GM12878 (cell line): ENCODE measurements at regions not wholly inside any gene's neighbourhood (a gene's known extent, or its start where the extent isn't known, plus 50 kb on each side); places are given as distances from the start of the nearest gene placed in this dataset.

ENCODE experiments used
- ATAC-seq: fragments of 200-7000 bp; cut with Tn5 transposase; 3 replicates; pipeline ENCODE4 v1.9.1; 2020; ENCODE audit warnings: mild to moderate bottlenecking, moderate library complexity
- BruUV-seq: library from RNA; stranded (reverse); fragments of 400-500 nt; replicated peaks from 2 replicates; lab custom pipeline; 2021; lab: Mats Ljungman, UMichigan
- CTCF ChIA-PET: fragments of 300-600 bp; sonication (Branson Sonifier 250); formaldehyde crosslinking; extraction: SDS; loops from one replicate; lab custom pipeline; 2021; ENCODE audit warnings: inconsistent platforms; lab: Yijun Ruan, JAX
- POLR2A ChIA-PET: fragments of 350-600 bp; formaldehyde crosslinking; extraction: SDS; loops from one replicate; lab custom pipeline; 2021; ENCODE audit warnings: inconsistent platforms; lab: Charles Lee
- RAD21 ChIA-PET: fragments of 300-600 bp; sonication (Branson Sonifier 250); formaldehyde crosslinking; loops from one replicate; lab custom pipeline; 2023; ENCODE audit warnings: antibody characterized with exemption; ENCODE audit not compliant: unreplicated experiment; lab: Charles Lee
- SMC1A ChIA-PET: fragments of 300-600 bp; sonication (Branson Sonifier 250); formaldehyde crosslinking; loops from one replicate; lab custom pipeline; 2023; ENCODE audit not compliant: unreplicated experiment, uncharacterized antibody; lab: Charles Lee
- DNase-seq: peaks from one replicate; pipeline ENCODE4 v3.0.0-alpha.2; 2011; ENCODE audit warnings: low read depth, low spot score
- FAIRE-seq: peaks from 3 replicates; lab custom pipeline; 2011; peaks lifted over from hg19 to GRCh38; lab: Jason Lieb, UNC
- H2AFZ ChIP-seq: 2 replicates; pipeline ENCODE4 v1.6.0; 2011; ENCODE audit warnings: low read depth, low read length, control low read depth; ENCODE audit not compliant: control insufficient read depth
- H3K27ac ChIP-seq: 2 replicates; pipeline ENCODE4 v1.5.1; 2011; ENCODE audit warnings: control low read depth; ENCODE audit not compliant: control insufficient read depth, insufficient read depth
- H3K27me3 ChIP-seq, 2 experiments: replicated peaks in 1 of 2; 2 replicates each; pipeline versions ENCODE4 v1.6.0 to v1.6.1; 2011; ENCODE audit warnings: low read length in 1 of 2; ENCODE audit not compliant: control insufficient read depth in 2 of 2, insufficient read depth in 2 of 2
- H3K36me3 ChIP-seq, 2 experiments: 2 replicates each; pipeline ENCODE4 v1.5.1; 2011; ENCODE audit warnings: low read length in 1 of 2; ENCODE audit not compliant: control insufficient read depth in 2 of 2, insufficient read depth in 2 of 2
- H3K4me1 ChIP-seq: 2 replicates; pipeline ENCODE4 v1.6.1; 2011; ENCODE audit warnings: mild to moderate bottlenecking, low read length, moderate library complexity, mixed read lengths; ENCODE audit not compliant: control insufficient read depth, insufficient read depth
- H3K4me2 ChIP-seq: 2 replicates; pipeline ENCODE4 v1.6.0; 2011; ENCODE audit warnings: control low read depth; ENCODE audit not compliant: control insufficient read depth, insufficient read depth
- H3K4me3 ChIP-seq: fragments of 200-600 bp; sonication (generic); 2 replicates; pipeline ENCODE4 v1.5.1; 2016
- H3K79me2 ChIP-seq: 2 replicates; pipeline ENCODE4 v1.6.0; 2011; ENCODE audit warnings: low read length; ENCODE audit not compliant: control insufficient read depth, insufficient read depth
- H3K9ac ChIP-seq: 2 replicates; pipeline ENCODE4 v1.8.0; 2011; ENCODE audit warnings: low read length, control low read depth, mixed read lengths; ENCODE audit not compliant: control insufficient read depth, insufficient read depth
- H3K9me3 ChIP-seq: replicated peaks from 3 replicates; pipeline ENCODE4 v1.5.1; 2011; ENCODE audit warnings: mild to moderate bottlenecking, low read length; ENCODE audit not compliant: control insufficient read depth, insufficient read depth
- H4K20me1 ChIP-seq: 2 replicates; pipeline ENCODE4 v1.6.0; 2011; ENCODE audit not compliant: control insufficient read depth, insufficient read depth
- MEF2B ChIP-seq: fragments of 450-650 bp; IDR thresholded peaks from 2 replicates; pipeline ENCODE4 v1.6.1; 2018; ENCODE audit warnings: mild to moderate bottlenecking, moderate library complexity; ENCODE audit not compliant: partially characterized antibody, poor library complexity, severe bottlenecking
- NBN ChIP-seq: fragments of 450-650 bp; IDR thresholded peaks from 2 replicates; pipeline ENCODE4 v1.6.1; 2016
- NFYA ChIP-seq: IDR thresholded peaks from 2 replicates; pipeline ENCODE4 v1.6.1; 2011; ENCODE audit warnings: low read depth, mild to moderate bottlenecking, low read length, improper control_type of control experiment, borderline replicate concordance
- NR2F1 ChIP-seq: fragments of 450-650 bp; conservative IDR thresholded peaks from 2 replicates; pipeline ENCODE4 v1.6.1; 2017; ENCODE audit warnings: mild to moderate bottlenecking
- NRF1 ChIP-seq: conservative IDR thresholded peaks from 2 replicates; pipeline ENCODE4 v1.6.1; 2011; ENCODE audit warnings: mild to moderate bottlenecking, low read depth, low read length, improper control_type of control experiment
- PRDM15 ChIP-seq: fragments of 450-650 bp; formaldehyde crosslinking; IDR thresholded peaks from 2 replicates; pipeline ENCODE4 v1.4.0; 2020; ENCODE audit warnings: mild to moderate bottlenecking, moderate library complexity
- RB1 ChIP-seq: fragments of 450-650 bp; formaldehyde crosslinking; IDR thresholded peaks from 2 replicates; pipeline ENCODE4 v1.6.1; 2017; ENCODE audit warnings: mild to moderate bottlenecking, borderline replicate concordance
- RCOR1 ChIP-seq: conservative IDR thresholded peaks from 2 replicates; pipeline ENCODE4 v1.6.1; 2012; ENCODE audit warnings: low read depth, low read length, improper control_type of control experiment
- SP1 ChIP-seq: IDR thresholded peaks from one replicate; pipeline ENCODE4 v1.6.1; 2011; ENCODE audit warnings: low read depth, low read length
- WRNIP1 ChIP-seq: IDR thresholded peaks from 2 replicates; pipeline ENCODE4 v1.6.1; 2011; ENCODE audit warnings: low read depth, low read length, improper control_type of control experiment, borderline replicate concordance
- ZBTB11 ChIP-seq: fragments of 450-650 bp; formaldehyde crosslinking; IDR thresholded peaks from 2 replicates; pipeline ENCODE4 v1.5.0; 2022; ENCODE audit warnings: mild to moderate bottlenecking, missing genetic modification characterization
- ZNF217 ChIP-seq: fragments of 450-650 bp; IDR thresholded peaks from 2 replicates; pipeline ENCODE4 v1.6.1; 2017; ENCODE audit warnings: antibody characterized with exemption, mild to moderate bottlenecking
- ZNF274 ChIP-seq: IDR thresholded peaks from one replicate; pipeline ENCODE4 v1.8.0; 2011; ENCODE audit not compliant: insufficient read length, insufficient read depth
- ZNF384 ChIP-seq: IDR thresholded peaks from 2 replicates; pipeline ENCODE4 v1.6.1; 2012; ENCODE audit warnings: low read depth, mild to moderate bottlenecking, low read length, improper control_type of control experiment, borderline replicate concordance
- ZZZ3 ChIP-seq: IDR thresholded peaks from 2 replicates; pipeline ENCODE4 v1.6.1; 2011; ENCODE audit warnings: low read depth; ENCODE audit not compliant: control insufficient read depth, insufficient read length
- WGBS: methylation state at CpG from one replicate; pipeline ENCODE4 v1.1.6; 2016; ENCODE audit warnings: low lambda C conversion rate; ENCODE audit not compliant: insufficient replicate concordance, insufficient coverage; ENCODE audit errors: missing lambda C conversion rate; 5-methylcytosine and 5-hydroxymethylcytosine counted together
- in situ Hi-C: fragments of 300-500 bp; cut with MboI; formaldehyde crosslinking; loops from 9 replicates; pipeline ENCODE4 v1.14.3; 2018; ENCODE audit warnings: mixed read lengths
- intact Hi-C: fragments of 100-400 bp; cut with micrococcal nuclease; formaldehyde crosslinking; loops from one replicate; pipeline ENCODE4 v1.14.2; 2022; ENCODE audit not compliant: unreplicated experiment

GRCh38 chr11:42901084-42901483 lies 410.7 kb upstream of the API5 start:
- H3K79me2 ChIP-seq: no peaks in the 10 kb centered on the region
- ChIA-PET RAD21 (no interaction called here), POLR2A (no interaction called here), SMC1A (no interaction called here), CTCF (no interaction called here)
- no peaks in the 10 kb centered on the region for H3K9me3 ChIP-seq
- TF ChIP-seq NR2F1 (no peak), ZNF384 (no peak), MEF2B (no peak), ZNF274 (no peak), NBN (no peak), ZNF217 (no peak), RCOR1 (no peak), RB1 (no peak), PRDM15 (CRISPR knock-in tag) (no peak), ZZZ3 (no peak), NFYA (no peak), ZBTB11 (CRISPR knock-in tag) (no peak), SP1 (no peak), NRF1 (no peak), WRNIP1 (no peak)
- no peak overlapping the region for H3K27ac ChIP-seq
- FAIRE-seq (no peak), ATAC-seq (no peak), DNase-seq (no peak)
- BruUV-seq: no TSS peak
- no peaks in the 10 kb centered on the region for H3K27me3 ChIP-seq
- no peaks in the 10 kb centered on the region for H4K20me1 ChIP-seq
- H3K4me2 ChIP-seq: no peak overlapping the region
- H2AFZ ChIP-seq: no peak overlapping the region
- H3K9ac ChIP-seq: no peak overlapping the region
- in situ Hi-C loops: no loop called here
- H3K4me1 ChIP-seq: no peaks in the 10 kb centered on the region
- intact Hi-C loops: no loop called here
- WGBS: 0% methylated on average over 1 of the region's 1 CpG
- no peaks in the 10 kb centered on the region for H3K36me3 ChIP-seq
- H3K4me3 ChIP-seq: no peak overlapping the region
